ENCODE measurements at regions not wholly inside any gene's neighbourhood (a gene's known extent, or its start where the extent isn't known, plus 50 kb on each side); places are given as distances from the start of the nearest gene placed in this dataset.

DNA sequence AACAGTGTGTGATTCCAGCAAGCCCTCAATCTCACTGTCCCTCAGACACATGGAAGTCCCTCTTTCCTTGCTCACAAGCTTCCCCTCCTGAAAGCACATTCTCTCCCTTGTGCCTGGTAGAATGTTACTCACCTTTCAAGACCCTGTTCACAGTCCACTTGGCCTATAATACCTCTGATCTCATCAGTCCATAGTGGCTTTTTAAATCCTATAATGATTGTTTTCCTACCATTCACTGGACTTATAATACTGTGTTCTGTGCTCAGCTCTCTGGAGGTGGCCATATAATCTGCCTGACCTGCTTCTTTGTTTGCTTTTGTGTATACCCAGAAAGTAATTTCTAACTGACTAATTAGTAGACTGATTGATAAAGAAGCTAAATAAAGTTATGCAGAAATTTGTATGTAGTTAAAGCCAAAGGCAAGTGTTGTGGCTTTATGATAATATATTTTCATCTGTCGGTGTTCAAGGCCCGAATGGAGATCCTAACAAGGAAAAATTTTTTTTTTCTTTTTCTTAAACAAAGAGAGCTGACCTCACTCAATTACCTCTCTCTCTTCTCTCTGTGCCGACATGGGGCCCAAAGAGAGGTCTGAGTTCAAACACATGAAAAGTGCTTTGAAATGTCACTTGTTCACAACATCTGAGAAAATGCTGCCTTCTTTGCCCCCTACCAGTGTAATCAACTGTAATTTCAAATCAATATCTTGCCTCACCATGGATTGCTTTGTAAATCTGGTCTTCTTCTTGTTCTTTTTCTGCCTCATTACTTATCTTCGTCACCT lies 1033.0 kb upstream of the PIK3C3 start:
- no peak for TF ChIP-seq POLR2A (IDR thresholded peaks at IDR 0.05; ENCODE audit: extremely low read depth, insufficient read length)
- TF ChIP-seq, protein P1, sequence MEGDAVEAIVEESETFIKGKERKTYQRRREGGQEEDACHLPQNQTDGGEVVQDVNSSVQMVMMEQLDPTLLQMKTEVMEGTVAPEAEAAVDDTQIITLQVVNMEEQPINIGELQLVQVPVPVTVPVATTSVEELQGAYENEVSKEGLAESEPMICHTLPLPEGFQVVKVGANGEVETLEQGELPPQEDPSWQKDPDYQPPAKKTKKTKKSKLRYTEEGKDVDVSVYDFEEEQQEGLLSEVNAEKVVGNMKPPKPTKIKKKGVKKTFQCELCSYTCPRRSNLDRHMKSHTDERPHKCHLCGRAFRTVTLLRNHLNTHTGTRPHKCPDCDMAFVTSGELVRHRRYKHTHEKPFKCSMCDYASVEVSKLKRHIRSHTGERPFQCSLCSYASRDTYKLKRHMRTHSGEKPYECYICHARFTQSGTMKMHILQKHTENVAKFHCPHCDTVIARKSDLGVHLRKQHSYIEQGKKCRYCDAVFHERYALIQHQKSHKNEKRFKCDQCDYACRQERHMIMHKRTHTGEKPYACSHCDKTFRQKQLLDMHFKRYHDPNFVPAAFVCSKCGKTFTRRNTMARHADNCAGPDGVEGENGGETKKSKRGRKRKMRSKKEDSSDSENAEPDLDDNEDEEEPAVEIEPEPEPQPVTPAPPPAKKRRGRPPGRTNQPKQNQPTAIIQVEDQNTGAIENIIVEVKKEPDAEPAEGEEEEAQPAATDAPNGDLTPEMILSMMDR (IDR thresholded peaks at IDR 0.05; ENCODE audit: low read depth, low read length): no peak
- TF ChIP-seq, protein P2, sequence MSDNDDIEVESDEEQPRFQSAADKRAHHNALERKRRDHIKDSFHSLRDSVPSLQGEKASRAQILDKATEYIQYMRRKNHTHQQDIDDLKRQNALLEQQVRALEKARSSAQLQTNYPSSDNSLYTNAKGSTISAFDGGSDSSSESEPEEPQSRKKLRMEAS (IDR thresholded peaks at IDR 0.05; ENCODE audit: low read depth, low read length): no peak
